ENCODE measurements at regions not wholly inside any gene's neighbourhood (a gene's known extent, or its start where the extent isn't known, plus 50 kb on each side); places are given as distances from the start of the nearest gene placed in this dataset.
"Not testable (repeated sequence)": the region's sequence is repeated elsewhere in the genome, so short reads cannot be mapped to it uniquely, and the experiment has no call there.

- DNase-seq, result no peak
Measured at GRCh38 chr5:74530326-74531050, 110.0 kb downstream of the ENC1 start.

- DNase-seq, result no peak
Measured at GRCh38 chr5:74529101-74529500, 111.4 kb downstream of the ENC1 start.

- DNase-seq, result no peak
Measured at GRCh38 chr5:74526111-74526510, 114.4 kb downstream of the ENC1 start.

- DNase-seq, result not testable (repeated sequence)
Measured at GRCh38 chr5:74524767-74525166, 115.8 kb downstream of the ENC1 start.

GRCh38 chr5:74523698-74524097 lies 116.8 kb downstream of the ENC1 start:
- DNase-seq, result not testable (repeated sequence)

GRCh38 chr5:74522838-74523237 lies 117.7 kb downstream of the ENC1 start:
- not testable (repeated sequence) for DNase-seq

GRCh38 chr5:74521401-74521800 lies 119.1 kb downstream of the ENC1 start:
- DNase-seq, result no peak

GRCh38 chr5:74519679-74520078 lies 120.8 kb downstream of the ENC1 start:
- DNase-seq, result no peak

GRCh38 chr5:74519161-74519571 lies 121.4 kb downstream of the ENC1 start:
- no peak for DNase-seq

- DNase-seq, result no peak
Measured at GRCh38 chr5:74517700-74518099, 122.8 kb downstream of the ENC1 start.

GRCh38 chr5:74516211-74516636 lies 124.3 kb downstream of the ENC1 start:
- no peak for DNase-seq

- no peak for DNase-seq
Measured at GRCh38 chr5:74514888-74515551, 125.5 kb downstream of the ENC1 start.

GRCh38 chr5:74511770-74512169 lies 128.8 kb downstream of the ENC1 start:
- DNase-seq, result not testable (repeated sequence)

- DNase-seq, result no peak
Measured at GRCh38 chr5:74510476-74511075, 130.0 kb downstream of the ENC1 start.

- no peak for DNase-seq
Measured at GRCh38 chr5:74507370-74508005, 133.0 kb downstream of the ENC1 start.

GRCh38 chr5:74506119-74506518 lies 134.4 kb downstream of the ENC1 start:
- DNase-seq, result no peak

GRCh38 chr5:74504463-74504862 lies 136.1 kb downstream of the ENC1 start:
- no peak for DNase-seq

- DNase-seq, result no peak
Measured at GRCh38 chr5:74502479-74502950, 138.0 kb downstream of the ENC1 start.

GRCh38 chr5:74501674-74502478 lies 138.7 kb downstream of the ENC1 start:
- DNase-seq, result no peak

GRCh38 chr5:74500110-74500917 lies 140.2 kb downstream of the ENC1 start:
- DNase-seq, result no peak

GRCh38 chr5:74499256-74500050 lies 141.1 kb downstream of the ENC1 start:
- DNase-seq, result no peak

Data from activated T-cell treated with anti-CD3 and anti-CD28 coated beads, Interleukin-2, amount 50 U/mL, for 1 hour (primary cell).